ENCODE measurements at regions not wholly inside any gene's neighbourhood (a gene's known extent, or its start where the extent isn't known, plus 50 kb on each side); places are given as distances from the start of the nearest gene placed in this dataset.
"Not testable (repeated sequence)": the region's sequence is repeated elsewhere in the genome, so short reads cannot be mapped to it uniquely, and the experiment has no call there.

GRCh38 chr5:120938604-120939003 lies 474.5 kb downstream of the PRR16 start:
- ATAC-seq, result no peak
- no peaks in the 10 kb centered on the region for H3K36me3 ChIP-seq
- no peaks in the 10 kb centered on the region for H3K4me1 ChIP-seq
- no peaks in the 10 kb centered on the region for H3K9me3 ChIP-seq
- no peaks in the 10 kb centered on the region for H3K27me3 ChIP-seq
- TF ChIP-seq POLR2A (IDR thresholded peaks at IDR 0.05) (no peak), EP300 (IDR thresholded peaks at IDR 0.05) (no peak), POLR2AphosphoS5 (IDR thresholded peaks at IDR 0.05) (no peak)
- TF ChIP-seq, protein P1, sequence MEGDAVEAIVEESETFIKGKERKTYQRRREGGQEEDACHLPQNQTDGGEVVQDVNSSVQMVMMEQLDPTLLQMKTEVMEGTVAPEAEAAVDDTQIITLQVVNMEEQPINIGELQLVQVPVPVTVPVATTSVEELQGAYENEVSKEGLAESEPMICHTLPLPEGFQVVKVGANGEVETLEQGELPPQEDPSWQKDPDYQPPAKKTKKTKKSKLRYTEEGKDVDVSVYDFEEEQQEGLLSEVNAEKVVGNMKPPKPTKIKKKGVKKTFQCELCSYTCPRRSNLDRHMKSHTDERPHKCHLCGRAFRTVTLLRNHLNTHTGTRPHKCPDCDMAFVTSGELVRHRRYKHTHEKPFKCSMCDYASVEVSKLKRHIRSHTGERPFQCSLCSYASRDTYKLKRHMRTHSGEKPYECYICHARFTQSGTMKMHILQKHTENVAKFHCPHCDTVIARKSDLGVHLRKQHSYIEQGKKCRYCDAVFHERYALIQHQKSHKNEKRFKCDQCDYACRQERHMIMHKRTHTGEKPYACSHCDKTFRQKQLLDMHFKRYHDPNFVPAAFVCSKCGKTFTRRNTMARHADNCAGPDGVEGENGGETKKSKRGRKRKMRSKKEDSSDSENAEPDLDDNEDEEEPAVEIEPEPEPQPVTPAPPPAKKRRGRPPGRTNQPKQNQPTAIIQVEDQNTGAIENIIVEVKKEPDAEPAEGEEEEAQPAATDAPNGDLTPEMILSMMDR (IDR thresholded peaks at IDR 0.05), result no peak
- WGBS, 2 donors (ENCODE audit: low coverage in 1 of 2), result 17 to 50% methylated on average over 1 of the region's 1 CpG
- H3K4me3 ChIP-seq, result no peak overlapping the region
- no peak overlapping the region for H3K27ac ChIP-seq

- no peaks in the 10 kb centered on the region for H3K9me3 ChIP-seq
- 59 to 66% methylated on average over 7 to 8 of the region's 8 CpGs for WGBS, 2 donors (ENCODE audit: low coverage in 1 of 2)
- ATAC-seq, result no peak
- no peaks in the 10 kb centered on the region for H3K4me1 ChIP-seq
- no peak for TF ChIP-seq POLR2AphosphoS5 (IDR thresholded peaks at IDR 0.05)
- TF ChIP-seq EP300 (IDR thresholded peaks at IDR 0.05), result no peak
- TF ChIP-seq, protein P1 (IDR thresholded peaks at IDR 0.05), result no peak
- no peaks in the 10 kb centered on the region for H3K27me3 ChIP-seq
- H3K36me3 ChIP-seq, result no peaks in the 10 kb centered on the region
- no peak overlapping the region for H3K4me3 ChIP-seq
- H3K27ac ChIP-seq, result no peak overlapping the region
These were observed 478.7 kb downstream of the PRR16 start for GRCh38 chr5:120942596-120943350.

GRCh38 chr5:120949596-120949995 lies 485.5 kb downstream of the PRR16 start:
- H3K4me1 ChIP-seq, H3K27ac ChIP-seq, H3K4me3 ChIP-seq, ATAC-seq, H3K27me3 ChIP-seq, H3K36me3 ChIP-seq: not testable (repeated sequence)
- WGBS, 2 donors (ENCODE audit: low coverage in 1 of 2), result 80 to 100% methylated on average over 1 of the region's 4 CpGs
- peaks cover 0 to 35% (median 0%) of the 10 kb centered on the region in 3 donors for H3K9me3 ChIP-seq

GRCh38 chr5:120953445-120953844 lies 489.3 kb downstream of the PRR16 start:
- H3K27me3 ChIP-seq, H3K36me3 ChIP-seq, ATAC-seq, H3K4me3 ChIP-seq, H3K27ac ChIP-seq, H3K4me1 ChIP-seq: not testable (repeated sequence)
- H3K9me3 ChIP-seq, result peaks cover 0 to 35% (median 0%) of the 10 kb centered on the region in 3 donors
- WGBS, 2 donors (ENCODE audit: low coverage in 1 of 2), result 56 to 71% methylated on average over 2 of the region's 2 CpGs

DNA sequence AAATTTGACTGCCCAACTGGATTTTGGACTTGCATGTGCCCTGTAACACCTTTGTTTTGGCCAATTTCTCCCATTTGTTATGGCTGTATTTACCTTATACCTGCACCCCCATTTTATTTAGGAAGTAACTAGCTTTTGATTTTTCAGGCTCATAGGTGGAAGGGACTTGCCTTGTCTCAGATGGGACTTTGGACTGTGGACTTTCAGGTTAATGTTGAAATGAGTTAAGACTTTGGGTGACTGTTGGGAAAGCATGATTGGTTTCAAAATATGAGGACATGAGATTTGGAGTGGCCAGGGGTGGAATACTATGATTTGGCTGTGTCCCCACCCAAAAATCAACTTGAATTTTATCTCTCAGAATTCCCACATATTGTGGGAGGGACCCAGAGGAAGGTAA lies 490.2 kb downstream of the PRR16 start:
- TF ChIP-seq POLR2AphosphoS5 (IDR thresholded peaks at IDR 0.05), result no peak
- TF ChIP-seq EP300 (IDR thresholded peaks at IDR 0.05), result no peak
- TF ChIP-seq, protein P1 (IDR thresholded peaks at IDR 0.05), result no peak
- TF ChIP-seq POLR2A (IDR thresholded peaks at IDR 0.05), result no peak
- H3K4me1 ChIP-seq, result no peaks in the 10 kb centered on the region
- H3K27ac ChIP-seq, result no peak overlapping the region
- no peaks in the 10 kb centered on the region for H3K27me3 ChIP-seq
- no peaks in the 10 kb centered on the region for H3K36me3 ChIP-seq
- ATAC-seq, result no peak
- H3K4me3 ChIP-seq, result no peak overlapping the region
- peaks cover 0 to 35% (median 0%) of the 10 kb centered on the region in 3 donors for H3K9me3 ChIP-seq

- H3K4me3 ChIP-seq, result no peak overlapping the region
- no peak for ATAC-seq
These were observed 491.7 kb downstream of the PRR16 start for GRCh38 chr5:120955795-120956194.

More at GRCh38 chr5:120955795-120956194, 491.7 kb downstream of the PRR16 start:
- Histone ChIP-seq H3K27ac (no peak overlapping the region), H3K36me3 (no peaks in the 10 kb centered on the region), H3K4me1 (no peaks in the 10 kb centered on the region), H3K27me3 (no peaks in the 10 kb centered on the region), H3K9me3 (peaks cover 0 to 31% (median 0%) of the 10 kb centered on the region in 3 donors)
- TF ChIP-seq POLR2A (IDR thresholded peaks at IDR 0.05), result no peak
- TF ChIP-seq, protein P1 (IDR thresholded peaks at IDR 0.05), result no peak
- no peak for TF ChIP-seq EP300 (IDR thresholded peaks at IDR 0.05)
